HG03103 (cell line): ENCODE measurements at regions not wholly inside any gene's neighbourhood (a gene's known extent, or its start where the extent isn't known, plus 50 kb on each side); places are given as distances from the start of the nearest gene placed in this dataset.

Source experiments
- ATAC-seq: cut with Tn5 transposase; IDR thresholded peaks from one replicate; pipeline ENCODE4 v1.9.1; 2021; ENCODE audit warnings: low read depth; ENCODE audit not compliant: unreplicated experiment

DNA sequence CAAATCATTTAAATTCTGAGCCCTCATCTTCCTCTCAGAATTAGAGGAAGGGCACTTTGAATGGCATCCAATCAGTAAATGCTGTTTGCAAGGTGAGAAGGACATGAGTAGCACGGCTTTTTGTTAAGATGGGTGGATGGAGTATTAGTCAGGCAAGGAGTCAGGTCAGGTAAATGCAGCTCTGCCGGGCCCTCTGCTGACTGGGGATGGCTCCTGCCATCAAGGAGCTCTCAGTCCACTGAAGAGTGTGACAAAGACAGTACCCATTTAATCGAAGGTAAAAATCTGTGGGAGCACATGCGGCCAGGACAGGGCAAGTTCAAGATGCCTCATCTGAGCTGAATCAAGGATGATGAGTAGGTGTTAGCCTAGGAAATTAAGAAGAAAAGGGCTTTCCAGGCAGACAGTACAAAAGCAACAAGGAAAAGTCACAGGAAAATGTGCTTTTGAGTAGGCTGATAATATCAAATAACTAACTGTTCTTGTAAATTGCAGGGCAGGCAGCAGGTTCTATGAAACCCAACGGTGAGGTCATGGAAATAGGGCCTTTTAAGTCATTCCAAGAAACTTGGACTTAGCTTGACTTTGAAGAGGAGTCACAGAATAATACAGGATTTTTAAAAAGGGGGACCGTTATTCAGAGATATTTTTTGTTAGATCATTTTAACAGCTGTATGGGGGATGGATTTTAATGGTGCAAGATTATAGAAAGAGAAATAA lies 670.5 kb upstream of the ARGLU1 start:
- ATAC-seq: no peak

DNA sequence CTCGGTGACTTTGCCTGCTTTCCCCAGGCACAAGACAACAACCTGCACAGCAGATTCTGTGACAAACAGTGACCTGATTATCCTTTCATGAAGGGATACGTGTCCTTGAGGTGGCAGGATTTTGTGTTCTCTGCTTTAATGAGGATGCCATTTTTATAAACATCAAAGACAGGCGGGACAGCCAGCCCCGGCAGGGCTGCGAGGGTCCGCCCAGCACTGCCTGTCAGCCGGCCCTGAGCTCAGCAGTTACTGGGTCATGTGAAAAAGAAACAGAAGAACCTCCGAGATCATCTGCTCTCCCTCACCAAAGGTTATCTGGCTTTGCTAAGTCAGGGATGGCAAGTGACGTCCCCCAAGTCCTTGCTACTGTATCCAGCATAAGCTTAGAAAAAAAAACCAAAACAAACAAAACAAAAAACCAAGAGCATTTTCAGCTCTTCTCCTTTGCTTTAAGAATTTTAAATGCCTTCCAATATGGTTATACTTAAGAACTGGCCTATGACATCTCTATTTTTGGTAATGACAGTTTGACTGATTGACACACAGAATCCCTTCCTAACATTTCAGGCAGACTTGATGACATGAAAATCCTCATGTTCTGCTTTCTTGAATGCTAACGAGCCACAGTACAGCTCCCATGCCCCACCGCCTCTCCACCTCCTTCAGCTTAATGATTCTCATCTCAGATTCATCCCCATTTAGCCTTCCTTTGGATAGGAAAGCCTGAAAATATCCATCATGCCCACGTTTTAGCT lies 666.6 kb upstream of the ARGLU1 start:
- ATAC-seq: no peak

DNA sequence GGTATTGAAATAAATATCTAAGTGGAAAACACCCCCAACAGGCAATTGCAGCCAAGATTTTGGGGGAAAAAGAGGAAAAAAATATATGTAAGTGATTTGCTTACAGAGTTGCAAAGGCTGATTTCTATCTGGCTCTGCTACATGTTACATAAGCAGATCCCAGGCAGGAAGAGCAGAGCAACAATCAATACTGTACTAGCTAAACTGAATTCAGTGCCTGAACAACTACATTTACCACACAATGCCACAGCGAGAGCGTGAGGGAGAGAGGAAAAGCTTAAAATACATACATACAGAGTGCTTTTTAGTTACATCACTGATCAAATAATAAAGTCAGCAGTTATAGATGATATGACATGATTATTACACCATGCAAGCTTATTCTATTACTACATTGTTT lies 665.6 kb upstream of the ARGLU1 start:
- ATAC-seq: no peak

- ATAC-seq: no peak
These were observed 664.0 kb upstream of the ARGLU1 start for GRCh38 chr13:107231944-107232343.

DNA sequence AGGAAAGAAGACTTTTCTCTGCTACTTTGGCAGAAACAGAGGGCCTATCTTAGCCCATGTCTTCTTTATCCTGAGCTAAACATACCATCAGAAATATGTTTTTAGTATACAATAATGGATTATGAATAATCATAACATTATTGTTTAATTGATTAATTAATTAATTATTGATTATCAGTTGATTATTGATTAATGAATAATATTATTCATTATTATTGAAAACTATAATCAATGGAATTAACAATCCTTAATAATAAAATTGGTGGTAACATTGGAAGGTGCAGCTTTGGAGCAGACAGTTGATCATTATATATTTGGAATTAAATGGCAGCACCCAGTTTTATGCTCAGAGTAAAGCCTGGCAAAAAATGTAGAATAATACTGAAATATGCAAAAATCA lies 655.9 kb upstream of the ARGLU1 start:
- ATAC-seq: no peak

GRCh38 chr13:107222597-107222996 lies 654.7 kb upstream of the ARGLU1 start:
- ATAC-seq: no peak

DNA sequence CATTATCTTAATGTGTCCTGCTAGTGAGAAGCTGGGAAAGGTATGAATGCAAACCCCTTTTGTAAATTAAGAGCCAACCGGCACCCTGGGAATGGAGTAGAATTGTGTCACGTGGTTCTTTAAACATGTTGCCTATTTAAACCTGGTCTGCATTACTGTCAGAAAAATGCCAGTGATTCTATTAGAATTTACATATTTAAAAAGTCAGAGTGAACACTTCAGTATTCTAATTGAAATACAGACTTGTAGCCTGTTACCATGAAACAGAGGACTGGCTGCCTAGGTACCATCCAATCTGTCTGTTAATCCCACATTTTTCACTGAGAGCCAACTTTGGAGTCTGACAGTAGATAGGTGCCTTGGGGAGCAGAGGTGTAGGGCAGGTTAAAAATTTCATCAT lies 652.3 kb upstream of the ARGLU1 start:
- ATAC-seq: no peak

DNA sequence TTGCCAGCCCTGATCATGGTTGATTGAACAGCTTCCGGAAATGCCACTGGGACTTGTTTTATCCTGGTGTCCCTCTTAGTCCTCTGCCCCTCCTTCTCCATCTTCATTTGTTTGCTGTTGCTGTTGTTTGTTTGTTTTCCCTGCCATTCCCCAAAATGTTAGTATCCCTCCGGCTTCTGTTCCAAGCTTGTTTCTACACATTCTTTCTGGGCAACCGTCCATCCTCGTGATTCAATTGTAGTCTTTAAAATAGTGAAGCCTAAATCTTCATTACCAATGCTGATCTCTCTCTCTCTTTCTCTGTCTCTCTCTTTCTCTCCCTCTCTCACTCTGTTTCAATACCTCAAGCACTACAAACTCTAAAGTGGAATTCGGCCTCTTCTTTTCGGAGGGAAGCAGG lies 649.3 kb upstream of the ARGLU1 start:
- ATAC-seq: no peak

- ATAC-seq: no peak
These were observed 648.3 kb upstream of the ARGLU1 start for GRCh38 chr13:107216046-107216755.

- peak; percentile 97 for ATAC-seq
These were observed 643.1 kb upstream of the ARGLU1 start for GRCh38 chr13:107211073-107211472.

GRCh38 chr13:107210723-107211030 lies 642.7 kb upstream of the ARGLU1 start:
- ATAC-seq: no peak

GRCh38 chr13:107209824-107210722 lies 642.1 kb upstream of the ARGLU1 start:
- no peak for ATAC-seq

DNA sequence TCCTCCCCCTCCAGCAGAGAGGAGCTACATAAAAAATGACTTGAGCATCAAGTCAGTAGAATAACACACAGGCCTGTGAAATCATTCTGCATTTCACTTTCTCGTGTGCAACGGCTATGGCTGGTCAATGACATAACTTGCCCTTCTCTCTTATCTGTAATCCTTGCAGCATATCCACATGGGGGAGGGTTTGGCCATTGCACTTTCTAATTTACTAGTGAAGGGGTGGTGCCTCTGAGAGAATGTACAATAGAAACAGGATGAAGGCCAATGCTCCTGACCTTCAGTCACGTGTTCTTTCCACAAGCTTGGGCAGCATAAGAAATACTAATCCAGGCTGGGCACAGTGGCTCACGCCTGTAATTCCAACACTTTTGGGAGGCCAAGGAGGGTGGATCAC lies 641.0 kb upstream of the ARGLU1 start:
- ATAC-seq: no peak

DNA sequence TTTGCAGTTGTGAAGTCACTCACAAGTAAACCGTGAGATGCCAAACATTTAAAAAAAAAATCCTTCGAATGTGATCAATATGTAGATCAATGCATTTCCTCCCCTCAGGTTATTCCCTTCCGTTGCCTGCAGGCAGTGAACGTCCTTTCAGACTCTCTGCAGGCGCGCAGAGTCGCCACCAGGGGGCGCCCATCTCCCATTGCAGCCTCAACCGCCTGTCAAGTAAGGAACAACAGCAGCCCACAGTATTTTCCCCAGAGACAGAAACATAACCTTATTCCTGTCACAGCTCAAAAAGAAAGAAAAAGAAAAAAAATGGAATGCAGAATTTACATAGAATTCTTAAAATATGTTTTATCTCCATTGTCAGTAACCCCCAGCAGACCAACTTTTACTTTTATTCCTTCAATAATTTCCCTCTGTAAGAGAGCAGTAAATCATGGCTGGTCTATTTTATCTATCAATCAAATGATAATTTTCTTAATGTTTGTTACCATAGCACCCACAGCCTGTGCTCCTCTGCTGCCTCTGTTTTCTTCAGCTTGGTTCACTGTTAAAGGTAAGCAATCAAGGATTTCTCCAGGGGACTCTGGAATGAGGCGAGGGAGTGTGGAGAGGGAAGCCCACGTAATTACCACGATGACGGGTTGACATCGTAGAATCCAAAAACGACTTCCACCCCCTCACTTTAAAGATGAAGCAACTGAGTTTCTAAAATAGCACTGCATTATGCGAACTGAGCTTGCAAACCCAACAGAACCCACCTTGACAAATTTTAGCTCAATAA lies 637.6 kb upstream of the ARGLU1 start:
- ATAC-seq: peak; percentile 96

DNA sequence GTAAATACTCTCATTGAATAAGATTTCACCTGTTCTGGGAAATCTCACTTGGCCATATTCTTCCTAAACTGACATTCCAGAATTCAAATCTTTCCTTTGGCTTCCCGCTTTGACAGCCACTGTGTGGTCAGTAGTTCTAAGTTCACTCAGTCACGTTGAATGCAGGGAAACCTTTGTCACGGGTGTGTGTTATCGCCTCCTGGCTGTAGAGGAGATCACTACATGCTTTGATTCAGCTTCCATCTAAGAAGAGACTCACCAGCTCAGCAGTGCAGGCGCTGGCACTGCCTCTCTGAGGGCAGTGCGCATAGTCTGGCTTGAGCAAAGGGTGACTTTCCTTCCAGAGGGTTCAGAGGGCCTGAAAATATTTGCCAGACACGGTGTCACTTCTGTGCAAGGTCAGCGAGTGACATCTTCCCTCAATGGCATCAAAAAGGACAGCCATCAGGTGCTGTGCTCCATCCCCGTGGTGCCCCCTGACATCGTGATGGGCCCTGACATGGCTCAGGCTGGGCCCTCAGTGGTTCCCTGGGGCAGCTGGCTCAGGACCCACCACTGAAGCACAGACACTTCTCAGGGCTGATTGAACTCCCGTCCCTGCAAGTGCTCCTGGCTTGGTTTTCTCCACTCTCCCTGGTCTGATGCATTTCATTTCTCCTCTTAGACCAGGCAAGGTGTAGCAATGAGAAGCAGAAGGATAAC lies 635.4 kb upstream of the ARGLU1 start:
- ATAC-seq: no peak

GRCh38 chr13:107202371-107203023 lies 634.6 kb upstream of the ARGLU1 start:
- ATAC-seq: no peak

GRCh38 chr13:107200491-107200890 lies 632.6 kb upstream of the ARGLU1 start:
- no peak for ATAC-seq

GRCh38 chr13:107192289-107192688 lies 624.4 kb upstream of the ARGLU1 start:
- ATAC-seq: no peak

- no peak for ATAC-seq
These were observed 622.1 kb upstream of the ARGLU1 start for GRCh38 chr13:107190065-107190464.
